CD4-positive, alpha-beta T cell treated with Interleukin-15 for 1 hour (primary cell): ENCODE measurements at regions not wholly inside any gene's neighbourhood (a gene's known extent, or its start where the extent isn't known, plus 50 kb on each side); places are given as distances from the start of the nearest gene placed in this dataset.
"Not testable (repeated sequence)": the region's sequence is repeated elsewhere in the genome, so short reads cannot be mapped to it uniquely, and the experiment has no call there.

Source experiments
- DNase-seq: peaks from one replicate; pipeline ENCODE4 v3.0.0-alpha.2; 2020

DNA sequence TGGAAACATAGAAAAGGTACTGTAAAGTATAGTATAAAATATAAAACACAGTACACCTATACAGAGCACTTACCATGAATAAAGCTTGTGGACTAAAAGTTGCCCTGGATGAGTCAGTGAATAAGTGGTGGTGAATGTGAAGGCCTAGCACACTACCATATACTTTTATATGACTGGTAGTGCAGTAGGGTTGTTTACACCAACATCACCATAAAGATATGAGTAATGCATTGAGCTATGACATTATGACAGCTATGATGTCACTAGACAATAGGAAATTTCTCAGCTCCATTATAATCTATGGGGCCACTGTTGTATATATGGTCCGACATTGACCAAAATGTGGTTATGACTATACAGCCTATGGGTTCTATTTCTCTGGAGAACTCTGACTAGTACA lies 291.8 kb upstream of the ACTBL2 start:
- DNase-seq: no peak

DNA sequence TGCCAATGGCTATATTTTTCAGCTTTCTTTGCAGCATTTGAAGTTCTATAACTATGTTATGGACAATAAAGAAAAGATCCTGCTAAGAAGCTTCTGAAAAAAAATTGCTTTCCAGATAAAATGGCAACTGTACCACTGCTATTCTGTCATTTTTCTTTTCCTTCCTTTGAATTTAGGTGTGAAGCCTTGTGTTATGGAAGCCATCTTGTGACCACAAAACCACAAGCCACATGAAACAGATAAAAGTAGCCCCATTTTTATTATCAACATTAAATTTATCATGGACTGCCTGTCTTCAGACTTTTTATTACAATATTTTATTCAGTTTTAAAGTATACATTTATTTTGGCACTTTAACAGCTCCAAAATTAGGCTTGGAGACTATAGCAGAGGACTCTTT lies 289.9 kb upstream of the ACTBL2 start:
- no peak for DNase-seq

DNA sequence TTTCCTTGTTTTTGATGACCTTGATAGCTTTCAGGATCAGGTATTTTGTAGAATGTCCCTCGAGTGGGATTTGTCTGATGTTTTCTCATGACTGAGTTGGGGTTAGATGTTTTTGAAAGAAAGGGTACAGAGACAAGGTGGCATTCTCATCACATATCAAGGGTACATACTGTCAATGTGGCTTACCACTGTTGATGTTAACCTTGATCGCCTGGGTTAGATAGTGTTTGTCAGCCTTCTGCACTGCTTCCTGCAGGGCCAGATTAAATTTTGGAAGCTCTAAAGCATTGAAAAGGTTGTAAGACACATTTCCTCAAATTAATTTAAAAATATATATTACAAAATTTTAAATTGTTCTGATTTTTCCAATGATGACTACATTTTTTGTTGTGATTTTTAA lies 287.4 kb upstream of the ACTBL2 start:
- no peak for DNase-seq

DNA sequence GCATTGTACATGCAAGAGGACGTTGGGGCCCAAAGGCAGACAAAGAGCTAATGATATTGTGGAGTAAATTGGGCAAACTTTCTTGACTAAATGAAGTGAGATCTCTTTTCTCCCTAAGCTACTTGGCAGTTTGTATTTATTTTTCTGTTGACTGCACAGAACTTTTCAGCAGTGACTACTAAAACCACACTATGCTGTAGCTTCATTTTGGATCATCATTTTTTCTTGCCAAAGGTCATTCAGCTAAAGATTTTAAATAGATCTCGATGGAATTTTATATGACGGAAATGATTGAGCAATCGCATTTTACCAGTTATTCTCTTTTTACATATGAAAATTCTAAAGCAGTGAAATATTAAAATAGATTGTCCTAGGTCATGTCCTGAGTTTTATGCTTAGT lies 286.1 kb upstream of the ACTBL2 start:
- no peak for DNase-seq

DNA sequence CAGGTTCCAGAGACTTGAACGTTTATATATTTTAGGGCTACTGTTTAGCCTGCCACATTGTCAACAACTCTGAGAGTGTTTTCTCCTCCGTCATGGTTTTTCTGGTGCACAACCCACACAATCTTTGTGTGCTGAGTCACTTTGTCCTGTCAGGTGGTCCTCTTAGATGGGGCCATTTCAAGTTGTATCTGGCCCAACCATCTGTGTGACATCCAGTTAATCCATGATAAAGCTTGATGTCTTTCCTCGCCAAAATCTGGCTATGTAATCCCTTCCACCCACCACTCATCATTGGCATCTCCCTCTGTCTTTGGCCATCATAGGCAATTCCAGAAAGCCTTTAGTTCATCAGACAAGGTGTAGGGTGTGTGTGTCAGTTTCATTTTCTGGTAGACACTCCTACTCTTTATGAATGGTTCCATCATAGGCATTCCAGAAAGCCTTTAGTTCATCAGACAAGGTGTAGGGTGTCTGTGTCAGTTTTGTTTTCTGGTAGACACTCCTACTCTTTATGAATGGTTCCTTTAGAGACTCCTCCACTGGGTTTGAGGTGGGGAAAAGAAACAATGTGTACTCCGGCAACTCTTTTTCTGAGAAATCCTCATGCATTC lies 282.0 kb upstream of the ACTBL2 start:
- no peak for DNase-seq

DNA sequence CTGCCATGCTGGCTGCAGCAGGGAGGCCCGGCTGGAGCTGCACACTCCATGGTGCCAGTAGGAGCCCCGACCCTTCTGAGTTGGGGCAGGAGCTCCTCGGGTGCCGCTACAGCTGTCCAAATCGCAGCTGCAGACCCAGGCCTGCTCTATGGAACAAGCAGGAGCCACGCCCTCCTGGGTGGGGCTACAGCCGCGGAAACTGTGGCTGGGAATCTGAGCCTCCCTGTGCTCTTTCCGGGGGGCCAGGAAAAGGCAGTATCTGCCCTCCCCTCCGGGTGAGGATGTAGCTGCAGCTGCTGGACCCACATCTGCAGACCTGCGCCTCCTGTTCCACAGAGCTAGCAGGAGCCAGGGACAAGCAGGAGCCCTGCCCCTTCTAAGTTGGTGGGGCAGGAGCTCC lies 278.9 kb upstream of the ACTBL2 start:
- no peak for DNase-seq

DNA sequence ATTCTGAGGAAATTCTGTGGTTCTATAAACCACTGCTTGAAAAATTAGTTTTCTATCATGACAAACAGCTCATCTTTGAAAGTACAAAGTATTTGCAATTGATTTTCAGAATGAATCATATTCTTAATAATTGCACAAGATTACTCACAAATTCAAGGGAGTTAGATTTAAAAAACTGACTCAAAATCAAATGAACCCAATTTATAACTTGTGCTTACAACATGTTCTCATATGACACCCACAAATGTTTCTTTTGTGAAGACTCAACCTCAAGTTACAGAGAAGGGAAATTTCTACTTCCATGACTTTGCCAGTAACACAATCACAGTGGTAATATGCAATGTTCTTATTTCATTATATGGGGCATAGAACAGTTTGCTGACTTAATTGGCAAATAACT lies 272.0 kb upstream of the ACTBL2 start:
- DNase-seq: no peak

DNA sequence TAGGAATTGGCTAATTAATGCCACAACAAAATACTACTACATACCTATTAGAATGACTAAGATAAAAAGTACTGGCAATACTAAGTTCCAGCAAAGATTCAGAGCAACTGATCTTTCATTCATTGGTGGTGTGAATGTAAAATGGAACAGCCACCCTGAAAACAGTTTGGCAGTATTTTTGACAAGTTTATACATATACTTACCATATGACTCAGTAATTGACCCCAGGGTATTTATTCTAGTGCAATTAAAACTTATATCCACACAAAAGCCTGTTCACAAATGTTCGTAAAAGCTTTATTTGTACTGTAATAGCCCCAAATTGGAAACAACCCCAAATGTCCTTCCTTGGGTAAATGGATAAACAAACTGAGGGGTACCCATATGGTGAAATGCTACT lies 270.8 kb upstream of the ACTBL2 start:
- no peak for DNase-seq

DNA sequence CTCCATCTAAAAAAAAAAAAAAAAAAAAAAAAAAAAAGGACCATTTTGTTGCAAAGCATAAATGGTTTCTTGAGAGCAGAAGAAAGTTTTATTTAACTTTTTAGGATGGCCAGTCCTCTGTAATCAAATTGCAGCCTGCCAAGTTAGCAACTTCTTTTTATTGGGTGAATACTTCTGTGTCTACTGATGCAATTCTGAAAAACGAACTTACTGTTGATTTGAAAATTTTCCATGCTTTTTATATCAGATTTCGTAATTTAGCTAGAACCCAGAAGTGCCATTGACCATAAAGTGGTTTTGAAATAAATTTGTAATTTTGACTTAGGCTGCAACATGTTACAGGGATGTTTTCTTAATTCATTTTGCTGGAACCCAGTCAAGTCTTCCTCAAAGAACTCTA lies 269.1 kb upstream of the ACTBL2 start:
- DNase-seq: no peak

DNA sequence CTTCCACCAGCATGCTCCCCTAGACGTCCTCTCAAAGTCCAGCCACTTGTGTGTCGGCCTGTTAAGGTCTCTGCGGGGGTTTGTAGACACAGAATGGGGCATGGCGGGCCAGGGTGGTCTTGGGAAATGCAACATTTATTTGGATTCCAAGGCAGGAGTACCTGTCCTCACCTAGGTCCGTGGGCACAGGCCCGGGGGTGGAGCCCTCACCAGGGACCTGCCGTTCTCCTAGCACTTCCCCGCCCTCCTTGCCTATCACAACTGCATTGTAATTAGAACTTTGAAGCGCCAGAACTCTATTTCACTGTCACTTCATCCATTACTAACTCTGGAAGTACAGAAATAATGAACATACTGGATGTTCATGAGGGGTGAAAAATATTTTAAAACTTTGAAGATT lies 268.3 kb upstream of the ACTBL2 start:
- no peak for DNase-seq

DNA sequence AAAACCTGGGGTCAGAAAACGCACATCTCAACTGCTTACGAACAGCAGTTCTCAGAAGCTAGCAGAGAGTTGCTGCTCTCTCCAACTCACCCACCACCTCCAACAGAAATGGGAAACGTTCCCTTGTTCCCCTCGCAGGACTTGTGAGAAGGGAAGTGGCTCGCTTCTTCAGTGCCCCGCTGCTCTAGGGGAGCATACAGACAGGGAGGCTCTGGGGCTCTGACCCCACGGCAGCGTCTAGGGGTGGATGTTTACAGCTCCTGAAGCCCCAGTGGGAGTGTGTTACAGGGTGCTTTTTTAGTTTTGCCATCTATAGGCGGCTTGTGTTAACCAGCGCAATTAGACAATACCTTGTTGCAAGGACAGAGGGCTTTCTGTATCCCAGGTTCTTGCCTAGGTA lies 267.7 kb upstream of the ACTBL2 start:
- DNase-seq: no peak

DNA sequence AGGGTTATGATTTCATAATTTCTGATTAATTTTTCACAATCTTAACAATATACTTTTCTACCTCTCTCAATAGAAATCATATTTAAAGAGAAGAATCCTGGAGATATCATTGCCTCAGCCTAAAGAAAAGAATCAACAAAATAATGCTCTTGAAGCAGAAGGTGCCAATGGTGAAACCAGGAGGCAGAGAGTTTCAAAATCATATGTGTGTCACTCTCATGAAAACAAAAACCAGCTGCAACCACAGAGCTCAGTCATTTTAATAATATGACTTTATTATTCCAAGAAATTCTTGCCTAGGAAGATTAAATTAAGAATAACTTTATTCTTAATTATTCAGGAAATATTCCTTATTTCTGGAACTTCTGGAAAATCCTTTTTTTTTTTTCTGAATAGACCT lies 266.8 kb upstream of the ACTBL2 start:
- no peak for DNase-seq

DNA sequence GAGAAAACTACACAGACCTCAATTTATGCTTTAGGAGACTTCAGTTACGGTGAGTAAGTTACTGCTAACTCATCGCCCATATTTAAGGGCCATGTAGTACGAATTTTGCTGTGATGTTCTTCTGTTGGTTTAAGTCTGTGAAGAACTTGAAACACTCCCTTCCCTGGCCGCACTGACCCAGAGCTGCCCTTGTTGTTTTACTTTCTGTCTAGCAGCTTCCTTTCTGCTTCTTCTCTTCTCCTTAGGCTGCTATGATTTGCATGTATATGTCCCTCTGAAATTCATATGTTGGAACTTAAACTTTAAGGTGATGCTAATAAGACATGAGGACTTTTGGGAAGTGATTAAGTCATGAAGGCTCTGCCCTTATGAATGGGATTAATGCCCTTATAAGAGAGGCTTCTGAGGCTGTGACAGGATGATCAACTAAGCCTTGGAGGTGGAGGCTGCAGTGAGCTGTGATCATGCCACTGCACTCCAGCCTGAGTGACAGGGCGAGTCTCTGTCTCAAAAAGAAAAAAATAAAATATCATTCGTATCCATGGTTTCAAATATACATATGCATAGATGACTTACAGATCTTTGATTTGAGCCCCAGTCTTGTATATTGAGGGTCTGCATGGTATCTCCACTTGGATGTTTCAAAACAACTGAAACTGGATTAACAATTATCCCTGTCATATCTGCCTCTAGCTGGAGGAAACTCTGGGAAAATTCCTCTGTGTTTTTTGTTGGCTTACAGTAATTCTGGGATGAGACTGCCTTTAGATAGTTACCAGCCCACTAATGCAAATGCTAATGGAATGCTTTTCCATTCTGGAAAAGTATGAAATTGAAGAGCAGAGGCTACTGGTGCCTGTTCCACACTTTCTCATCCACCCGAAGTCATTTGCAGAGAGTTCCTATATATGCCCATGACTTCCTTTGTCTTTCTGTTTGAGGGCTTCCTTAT lies 263.4 kb upstream of the ACTBL2 start:
- no peak for DNase-seq

DNA sequence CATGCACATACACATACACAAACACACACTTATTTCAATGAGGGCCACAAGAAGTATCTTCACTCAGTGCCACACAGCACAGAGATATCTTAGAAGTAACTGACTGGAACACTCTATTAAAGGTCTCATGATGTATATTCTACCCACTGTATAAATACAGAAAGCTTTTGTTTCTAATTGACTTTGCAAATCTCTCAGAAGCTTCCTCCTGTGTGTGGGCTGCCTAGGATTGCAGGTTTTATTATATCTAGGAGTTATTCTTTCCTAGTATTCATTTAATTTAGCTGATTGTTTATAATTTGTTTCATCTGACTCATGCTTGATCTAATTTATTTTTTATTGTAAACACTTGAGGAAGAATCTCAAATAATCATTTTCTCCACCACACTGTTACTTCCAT lies 262.4 kb upstream of the ACTBL2 start:
- DNase-seq: no peak

DNA sequence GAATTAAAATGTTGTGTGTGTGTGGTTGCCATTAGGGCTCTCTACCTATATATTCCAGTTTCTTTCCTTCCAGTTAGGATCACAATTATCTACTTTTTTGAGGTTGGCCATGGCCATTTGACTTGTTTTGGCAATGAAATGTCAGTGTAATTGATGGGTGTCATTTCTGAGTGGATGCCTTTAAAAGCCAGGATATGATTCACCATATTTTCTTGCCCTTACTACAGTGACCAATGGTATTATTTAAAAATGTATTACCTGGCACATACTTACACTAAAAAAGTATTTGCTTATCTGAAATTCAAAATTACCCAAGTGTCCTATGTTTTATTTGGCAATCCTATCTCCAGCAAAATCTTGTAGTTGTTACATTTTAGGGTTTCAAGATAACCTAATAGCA lies 258.7 kb upstream of the ACTBL2 start:
- no peak for DNase-seq

DNA sequence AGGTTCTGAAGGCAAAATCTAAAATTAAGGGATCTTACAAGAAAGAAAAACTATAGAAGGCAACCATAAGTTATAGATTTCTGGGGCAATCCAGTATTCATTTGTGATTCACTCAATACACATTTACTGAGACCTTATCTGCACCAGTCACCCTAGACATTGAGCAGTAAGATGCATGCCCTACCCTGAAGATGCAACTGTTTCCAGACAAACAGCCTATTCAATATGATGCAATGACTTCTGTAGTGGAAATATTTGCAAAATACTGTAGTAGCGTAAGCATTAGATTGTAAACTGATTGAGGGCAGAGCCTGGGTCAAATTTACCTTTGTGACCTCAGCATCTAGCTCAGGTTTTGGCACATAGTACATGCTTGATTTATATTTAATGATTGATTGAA lies 256.2 kb upstream of the ACTBL2 start:
- DNase-seq: no peak

DNA sequence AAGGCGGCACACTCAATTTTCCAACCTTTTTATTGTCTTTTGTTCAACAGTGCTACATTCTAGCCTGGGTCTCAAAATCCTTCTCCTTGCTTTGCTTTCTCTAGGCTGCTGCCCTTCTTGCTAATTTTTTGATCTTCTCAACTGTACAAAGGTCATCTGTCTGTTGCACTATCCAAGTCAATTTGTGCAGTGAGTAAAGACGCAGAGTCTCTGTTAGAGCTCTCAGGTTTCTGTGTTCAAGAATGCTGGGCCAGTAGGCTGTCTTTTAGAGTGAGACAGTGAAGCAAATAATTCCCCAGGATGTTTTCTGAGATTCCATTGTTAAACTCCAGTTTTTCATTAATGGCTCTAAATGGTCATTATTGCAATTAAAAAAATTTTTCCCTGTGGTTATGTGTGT lies 255.7 kb upstream of the ACTBL2 start:
- no peak for DNase-seq

DNA sequence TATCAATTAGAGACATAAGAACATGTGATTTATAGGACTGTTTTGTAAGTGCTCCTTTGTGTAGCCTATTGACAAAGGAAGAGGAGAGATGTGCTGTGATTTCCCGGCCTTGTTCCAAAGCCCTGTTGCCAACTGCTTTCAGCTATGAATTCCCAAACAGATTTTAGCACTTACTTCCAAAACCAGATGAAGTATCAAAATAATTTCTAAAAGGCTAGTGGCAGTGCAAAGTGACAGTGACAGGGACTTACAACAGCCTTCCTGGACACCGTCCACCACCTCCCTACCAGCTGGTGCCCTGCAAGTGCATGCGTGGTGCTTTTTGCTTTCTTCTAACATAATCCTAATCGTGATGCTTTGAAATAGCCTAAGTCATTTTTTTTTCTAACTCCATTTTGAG lies 254.1 kb upstream of the ACTBL2 start:
- DNase-seq: no peak

DNA sequence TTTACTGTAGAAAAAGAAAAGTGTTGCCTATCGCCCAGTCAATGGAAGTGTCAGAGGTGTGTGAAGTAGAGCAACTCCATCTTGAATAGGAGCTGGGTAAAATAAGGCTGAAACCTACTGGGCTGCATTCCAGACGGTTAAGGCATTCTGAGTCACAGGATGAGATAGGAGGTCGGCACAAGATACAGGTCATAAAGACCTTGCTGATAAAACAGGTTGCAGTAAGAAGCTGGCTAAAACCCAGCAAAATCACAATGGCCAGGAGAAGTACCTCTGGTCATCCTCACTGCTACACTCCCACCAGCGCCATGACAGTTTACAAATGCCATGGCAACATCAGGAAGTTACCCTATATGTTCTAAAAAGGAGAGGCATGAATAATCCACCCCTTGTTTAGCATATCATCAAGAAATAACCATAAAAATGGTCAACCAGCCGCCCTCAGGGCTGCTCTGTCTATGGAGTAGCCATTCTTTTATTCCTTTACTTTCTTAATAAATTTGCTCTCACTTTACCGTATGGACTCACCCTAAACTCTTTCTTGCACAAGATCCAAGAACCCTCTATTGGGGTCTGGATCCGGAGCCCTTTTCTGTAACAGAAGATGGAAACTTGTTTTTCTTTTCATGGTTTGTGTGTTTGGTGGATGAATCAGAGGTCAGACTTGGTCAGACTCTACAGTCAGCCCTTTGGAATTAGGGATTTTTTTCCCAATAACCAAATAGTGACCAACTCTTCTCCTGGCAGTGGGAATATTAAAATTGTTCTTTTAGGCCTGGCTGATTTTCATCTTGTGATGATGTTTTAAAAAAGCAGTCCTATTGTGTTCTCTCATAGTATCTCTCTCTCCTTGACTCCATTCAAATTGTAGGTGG lies 252.9 kb upstream of the ACTBL2 start:
- DNase-seq: not testable (repeated sequence)

DNA sequence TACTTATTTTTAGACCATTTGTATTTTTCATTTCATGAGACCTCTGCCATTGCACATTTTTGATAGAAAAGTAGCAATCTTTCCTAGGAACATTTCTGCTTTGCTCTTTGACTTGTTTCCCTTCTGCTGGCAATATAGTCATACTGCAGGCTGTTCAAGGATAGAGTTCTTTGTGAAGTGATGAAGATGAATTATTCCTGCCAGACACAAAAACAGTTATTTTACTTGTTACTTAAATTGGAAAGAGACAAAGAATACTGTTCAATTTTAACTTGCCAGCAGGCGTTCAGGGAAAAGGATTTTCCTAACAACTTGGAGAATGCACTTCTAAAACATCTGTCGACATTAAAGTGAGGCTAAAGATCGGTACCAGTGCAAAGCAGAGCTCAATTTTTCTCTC lies 251.7 kb upstream of the ACTBL2 start:
- no peak for DNase-seq

DNA sequence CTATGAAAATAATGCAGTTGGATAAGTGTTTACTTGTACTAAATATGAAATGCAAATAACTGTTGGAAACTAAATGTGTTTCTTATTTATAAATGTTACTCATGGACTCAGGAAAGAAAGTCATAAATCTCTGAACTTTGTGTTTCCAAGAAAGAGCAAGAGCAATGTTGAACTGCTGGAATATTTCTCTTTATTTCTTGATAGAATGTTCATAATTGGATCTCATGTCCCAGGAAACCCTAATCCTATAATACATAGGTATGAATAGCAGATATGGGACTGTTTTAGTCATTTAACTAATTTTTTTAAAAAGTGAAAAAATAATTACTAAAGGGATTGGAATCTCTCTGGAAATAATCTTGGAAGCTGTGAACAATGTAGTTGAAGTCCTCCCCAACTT lies 245.0 kb upstream of the ACTBL2 start:
- DNase-seq: no peak

DNA sequence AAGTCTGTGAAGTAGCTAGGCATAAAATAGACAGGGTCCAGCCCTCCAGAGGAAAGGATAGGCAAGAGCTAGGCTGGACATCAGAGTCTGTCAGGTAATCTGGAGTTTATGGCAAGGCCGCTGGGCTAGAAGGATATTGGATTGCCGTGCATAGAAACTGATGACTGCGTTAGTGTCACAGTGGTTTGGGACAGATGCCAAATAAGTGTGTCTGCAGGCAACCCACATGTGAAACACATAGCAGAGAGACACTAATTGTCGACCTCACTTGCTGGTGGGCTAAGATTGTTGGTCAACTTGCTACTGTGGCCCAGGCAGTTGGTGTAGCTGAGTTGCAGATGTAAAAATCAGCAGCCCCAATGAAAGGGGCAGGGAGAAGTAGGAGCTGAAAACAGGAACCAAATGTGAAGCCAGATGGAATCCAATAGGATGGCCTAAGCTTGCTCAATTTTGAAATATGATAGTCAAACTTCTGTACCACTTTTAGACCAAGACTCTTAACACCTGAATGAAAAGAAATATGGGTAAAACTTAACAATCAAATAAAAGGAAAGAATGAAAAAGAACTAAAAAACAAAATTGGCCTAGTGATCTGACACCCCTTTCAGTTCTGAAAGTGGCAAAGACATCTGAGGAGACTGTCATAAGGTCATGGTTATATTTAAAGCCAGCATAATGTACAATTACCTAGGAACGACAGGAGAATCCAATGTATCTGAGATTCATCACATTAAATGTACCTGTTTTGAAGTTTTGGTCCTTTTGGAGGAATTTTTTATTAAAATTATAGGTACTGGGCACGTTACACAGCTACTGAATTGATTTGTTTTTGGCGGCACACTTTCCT lies 243.3 kb upstream of the ACTBL2 start:
- no peak for DNase-seq

DNA sequence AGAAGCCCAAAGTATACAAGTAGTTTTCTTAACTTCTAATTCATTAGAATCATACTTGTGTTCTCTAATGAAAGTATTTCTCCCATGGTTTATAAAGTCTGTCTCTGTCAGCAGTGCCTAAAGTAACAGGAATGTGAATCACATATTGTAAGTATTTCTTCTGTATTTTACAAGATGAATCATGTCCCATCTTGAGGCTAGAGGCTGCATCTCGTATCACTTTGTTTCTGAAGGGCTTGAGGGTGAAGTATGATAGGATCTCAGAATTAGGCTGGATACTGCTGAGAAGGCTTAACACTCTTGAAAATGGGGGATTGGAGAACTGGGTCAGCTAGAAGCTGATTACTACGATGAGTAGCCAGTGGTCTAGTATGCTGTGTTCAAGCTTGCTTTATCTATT lies 242.2 kb upstream of the ACTBL2 start:
- DNase-seq: no peak
